ENCODE measurements at regions not wholly inside any gene's neighbourhood (a gene's known extent, or its start where the extent isn't known, plus 50 kb on each side); places are given as distances from the start of the nearest gene placed in this dataset.

- no peaks in the 10 kb centered on the region for H3K36me3 Mint-ChIP-seq
- no peak overlapping the region for H3K4me3 Mint-ChIP-seq
- no peak overlapping the region for H3K27ac Mint-ChIP-seq
- no peaks in the 10 kb centered on the region for H3K4me1 Mint-ChIP-seq
- no peaks in the 10 kb centered on the region for H3K9me3 Mint-ChIP-seq
- DNase-seq (no peak), ATAC-seq (no peak)
- H3K27me3 Mint-ChIP-seq = peaks cover 4 to 34% (median 8%) of the 10 kb centered on the region in 5 donors
- POLR2A ChIA-PET = no interaction called here
Measured at GRCh38 chr10:128528167-128528566, 401.9 kb upstream of the MKI67 start.

- peaks cover 4 to 34% (median 8%) of the 10 kb centered on the region in 5 donors for H3K27me3 Mint-ChIP-seq
- POLR2A ChIA-PET = no interaction called here
- no peaks in the 10 kb centered on the region for H3K9me3 Mint-ChIP-seq
- H3K36me3 Mint-ChIP-seq = no peaks in the 10 kb centered on the region
- no peak overlapping the region for H3K4me3 Mint-ChIP-seq
- no peak for ATAC-seq
- no peak for DNase-seq
- peak overlapping the region in 1 of 10 donors; percentile 43 for H3K27ac Mint-ChIP-seq
- H3K4me1 Mint-ChIP-seq = no peaks in the 10 kb centered on the region
Measured at GRCh38 chr10:128528781-128529180, 402.6 kb upstream of the MKI67 start.

GRCh38 chr10:128529225-128529624 is 403.0 kb upstream of the MKI67 start:
- DNase-seq (no peak), ATAC-seq (no peak)
- Mint-ChIP-seq H3K27ac (no peak overlapping the region), H3K4me1 (no peaks in the 10 kb centered on the region), H3K4me3 (no peak overlapping the region), H3K9me3 (no peaks in the 10 kb centered on the region), H3K27me3 (peaks cover 4 to 34% (median 9%) of the 10 kb centered on the region in 5 donors), H3K36me3 (no peaks in the 10 kb centered on the region)
- POLR2A ChIA-PET = no interaction called here

GRCh38 chr10:128530301-128530700 is 404.1 kb upstream of the MKI67 start:
- POLR2A ChIA-PET = no interaction called here
- ATAC-seq (no peak), DNase-seq (no peak)
- H3K9me3 Mint-ChIP-seq = no peaks in the 10 kb centered on the region
- no peaks in the 10 kb centered on the region for H3K36me3 Mint-ChIP-seq
- peaks cover 5 to 34% (median 11%) of the 10 kb centered on the region in 5 donors for H3K27me3 Mint-ChIP-seq
- H3K4me1 Mint-ChIP-seq = no peaks in the 10 kb centered on the region
- H3K27ac Mint-ChIP-seq = no peak overlapping the region
- no peak overlapping the region for H3K4me3 Mint-ChIP-seq

- H3K4me3 Mint-ChIP-seq = no peak overlapping the region
- H3K27ac Mint-ChIP-seq = no peak overlapping the region
- no peaks in the 10 kb centered on the region for H3K9me3 Mint-ChIP-seq
- POLR2A ChIA-PET = no interaction called here
- H3K27me3 Mint-ChIP-seq = peaks cover 7 to 38% (median 11%) of the 10 kb centered on the region in 5 donors
- no peaks in the 10 kb centered on the region for H3K4me1 Mint-ChIP-seq
- H3K36me3 Mint-ChIP-seq = no peaks in the 10 kb centered on the region
- DNase-seq = no peak
- no peak for ATAC-seq
Measured at GRCh38 chr10:128530946-128531345, 404.7 kb upstream of the MKI67 start.

- Mint-ChIP-seq H3K27ac (no peak overlapping the region), H3K27me3 (peaks cover 19 to 41% (median 35%) of the 10 kb centered on the region in 5 donors), H3K4me1 (peaks cover 0 to 2% (median 0%) of the 10 kb centered on the region in 4 donors), H3K4me3 (no peak overlapping the region), H3K9me3 (peaks cover 0 to 2% (median 0%) of the 10 kb centered on the region in 9 donors), H3K36me3 (no peaks in the 10 kb centered on the region)
- POLR2A ChIA-PET = no interaction called here
- DNase-seq = no peak
- no peak for ATAC-seq
Measured at GRCh38 chr10:128534686-128535085, 408.5 kb upstream of the MKI67 start.

GRCh38 chr10:128536259-128536658 is 410.0 kb upstream of the MKI67 start:
- POLR2A ChIA-PET = no interaction called here

GRCh38 chr10:128537834-128538330 is 411.7 kb upstream of the MKI67 start:
- Mint-ChIP-seq H3K27ac (no peak overlapping the region), H3K4me3 (no peak overlapping the region), H3K9me3 (peaks cover 0 to 2% (median 0%) of the 10 kb centered on the region in 9 donors), H3K36me3 (no peaks in the 10 kb centered on the region), H3K4me1 (peaks cover 0 to 2% (median 0%) of the 10 kb centered on the region in 4 donors), H3K27me3 (peaks cover 23 to 58% (median 46%) of the 10 kb centered on the region in 5 donors)
- ATAC-seq (no peak), DNase-seq (no peak)
- POLR2A ChIA-PET = no interaction called here

More at GRCh38 chr10:128536259-128536658, 410.0 kb upstream of the MKI67 start:
- Mint-ChIP-seq H3K27ac (no peak overlapping the region), H3K9me3 (peaks cover 0 to 2% (median 0%) of the 10 kb centered on the region in 9 donors), H3K36me3 (no peaks in the 10 kb centered on the region), H3K27me3 (peaks cover 19 to 52% (median 40%) of the 10 kb centered on the region in 5 donors), H3K4me3 (no peak overlapping the region), H3K4me1 (peaks cover 0 to 2% (median 0%) of the 10 kb centered on the region in 4 donors)
- no peak for DNase-seq
- no peak for ATAC-seq

- no peak overlapping the region for H3K4me3 Mint-ChIP-seq
- no peak overlapping the region for H3K27ac Mint-ChIP-seq
- H3K27me3 Mint-ChIP-seq = peaks cover 21 to 59% (median 45%) of the 10 kb centered on the region in 5 donors
- peaks cover 0 to 2% (median 0%) of the 10 kb centered on the region in 9 donors for H3K9me3 Mint-ChIP-seq
- no peaks in the 10 kb centered on the region for H3K36me3 Mint-ChIP-seq
- H3K4me1 Mint-ChIP-seq = peaks cover 0 to 2% (median 0%) of the 10 kb centered on the region in 4 donors
- ATAC-seq (no peak), DNase-seq (no peak)
- POLR2A ChIA-PET = no interaction called here
Measured at GRCh38 chr10:128538671-128539070, 412.4 kb upstream of the MKI67 start.

- H3K27ac Mint-ChIP-seq = no peak overlapping the region
- peaks cover 0 to 2% (median 0%) of the 10 kb centered on the region in 9 donors for H3K9me3 Mint-ChIP-seq
- POLR2A ChIA-PET = no interaction called here
- DNase-seq (no peak), ATAC-seq (no peak)
- peaks cover 19 to 59% (median 42%) of the 10 kb centered on the region in 5 donors for H3K27me3 Mint-ChIP-seq
- H3K4me3 Mint-ChIP-seq = no peak overlapping the region
- no peaks in the 10 kb centered on the region for H3K36me3 Mint-ChIP-seq
- peaks cover 0 to 2% (median 0%) of the 10 kb centered on the region in 4 donors for H3K4me1 Mint-ChIP-seq
Measured at GRCh38 chr10:128539510-128540127, 413.4 kb upstream of the MKI67 start.

- peaks cover 19 to 59% (median 42%) of the 10 kb centered on the region in 5 donors for H3K27me3 Mint-ChIP-seq
- DNase-seq = no peak
Measured at GRCh38 chr10:128540128-128540762, 414.0 kb upstream of the MKI67 start.

GRCh38 chr10:128540781-128541761 is 414.8 kb upstream of the MKI67 start:
- Mint-ChIP-seq H3K9me3 (peaks cover 0 to 2% (median 0%) of the 10 kb centered on the region in 9 donors), H3K27me3 (peaks cover 16 to 54% (median 35%) of the 10 kb centered on the region in 5 donors), H3K4me3 (no peak overlapping the region), H3K4me1 (peaks cover 0 to 2% (median 0%) of the 10 kb centered on the region in 4 donors), H3K27ac (no peak overlapping the region), H3K36me3 (no peaks in the 10 kb centered on the region)
- no peak for ATAC-seq
- DNase-seq = no peak
- POLR2A ChIA-PET = no interaction called here

More at GRCh38 chr10:128540128-128540762, 414.0 kb upstream of the MKI67 start:
- Mint-ChIP-seq H3K4me1 (peaks cover 0 to 2% (median 0%) of the 10 kb centered on the region in 4 donors), H3K36me3 (no peaks in the 10 kb centered on the region), H3K9me3 (peaks cover 0 to 2% (median 0%) of the 10 kb centered on the region in 9 donors), H3K27ac (no peak overlapping the region), H3K4me3 (no peak overlapping the region)
- POLR2A ChIA-PET = no interaction called here
- no peak for ATAC-seq
